Aorta (tissue), 5 donors: ENCODE measurements at regions not wholly inside any gene's neighbourhood (a gene's known extent, or its start where the extent isn't known, plus 50 kb on each side); places are given as distances from the start of the nearest gene placed in this dataset.

ENCODE experiments used
- ATAC-seq: fragments of 200-7000 bp; cut with Tn5 transposase; one replicate; pipeline ENCODE4 v1.9.1; 2022; ENCODE audit warnings: moderate library complexity; ENCODE audit not compliant: low FRiP score
- DNase-seq, 2 donors: peaks; one replicate each; pipeline ENCODE4 v3.0.0-alpha.2; 2020
- H3K27ac ChIP-seq, 2 donors: one replicate each; pipeline ENCODE4 v1.5.1; 2013; ENCODE audit warnings: low read length in 2 of 2, mild to moderate bottlenecking in 2 of 2, moderate library complexity in 2 of 2, control low read depth in 1 of 2, inconsistent platforms in 1 of 2, low read depth in 1 of 2
- H3K27me3 ChIP-seq, 2 donors: one replicate each; pipeline ENCODE4 v1.6.1; 2013; ENCODE audit warnings: control low read depth in 1 of 2, low read length in 1 of 2, mild to moderate bottlenecking in 1 of 2, moderate library complexity in 1 of 2; ENCODE audit not compliant: insufficient read depth in 2 of 2, control insufficient read depth in 1 of 2
- H3K36me3 ChIP-seq, 2 donors: one replicate each; pipeline ENCODE4 v1.6.1; 2013; ENCODE audit warnings: control low read depth in 1 of 2, low read length in 1 of 2, mild to moderate bottlenecking in 1 of 2; ENCODE audit not compliant: insufficient read depth in 2 of 2, control insufficient read depth in 1 of 2
- H3K4me1 ChIP-seq, 2 donors: one replicate each; pipeline ENCODE4 v1.6.1; 2013; ENCODE audit warnings: low read length in 2 of 2, control low read depth in 1 of 2, mild to moderate bottlenecking in 1 of 2, moderate library complexity in 1 of 2; ENCODE audit not compliant: insufficient read depth in 2 of 2, control insufficient read depth in 1 of 2
- H3K4me3 ChIP-seq, 2 donors: one replicate each; pipeline ENCODE4 v1.5.1; 2013; ENCODE audit warnings: low read length in 2 of 2, control low read depth in 1 of 2, mild to moderate bottlenecking in 1 of 2
- H3K9me3 ChIP-seq: one replicate; pipeline ENCODE4 v1.6.1; 2013; ENCODE audit warnings: mild to moderate bottlenecking, low read length; ENCODE audit not compliant: control insufficient read depth
- WGBS, 2 donors: extraction: QIAGEN DNeasy Blood & Tissue Kit; methylation state at CpG; one replicate each; pipeline ENCODE4 v1.1.7; 2013; 5-methylcytosine and 5-hydroxymethylcytosine counted together
- intact Hi-C, 2 donors: fragments of 100-400 bp; cut with DNase I; formaldehyde crosslinking; loops; one replicate each; pipeline versions ENCODE4 v1.14.2 to v1.15.0; 2022
- donor health status: healthy with polysubstance abuse.
- donor health status: Bipolar disorder and iron deficiency.
- donor health status: DM: no; HTN: no; CAD: no.
- donor health status: DM: no; HTN: no; CAD: no.
- donor health status: DM: yes; HTN: yes; CAD: no.

DNA sequence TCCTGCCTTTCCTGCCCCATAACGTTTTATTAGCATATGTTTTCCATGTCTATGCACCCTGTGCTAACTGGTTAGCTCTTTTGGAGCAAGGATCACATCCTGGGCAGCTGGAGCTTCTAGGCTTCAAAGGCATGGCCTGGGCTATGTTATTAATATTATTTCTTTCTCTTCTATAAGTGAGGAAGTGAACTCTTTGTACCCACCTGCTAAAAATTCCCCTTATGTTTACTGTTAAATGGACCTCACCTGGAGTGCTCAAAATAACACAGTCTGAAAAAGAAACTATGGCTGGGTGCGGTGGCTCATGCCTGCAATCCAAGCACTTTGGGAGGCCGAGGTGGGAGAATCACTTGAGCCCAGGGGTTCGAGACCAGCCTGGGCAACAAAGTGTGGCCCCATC lies 97.8 kb downstream of the TNFAIP3 start:
- WGBS, 2 donors = 66 to 81% methylated on average over 4 of the region's 4 CpGs
- DNase-seq = no peak
- intact Hi-C loops = no loop called here
- H3K9me3 ChIP-seq = no peaks in the 10 kb centered on the region
- ATAC-seq = no peak
- no peak overlapping the region for H3K4me3 ChIP-seq
- H3K27me3 ChIP-seq = no peaks in the 10 kb centered on the region
- no peak overlapping the region for H3K27ac ChIP-seq
- no peaks in the 10 kb centered on the region for H3K4me1 ChIP-seq
- no peaks in the 10 kb centered on the region for H3K36me3 ChIP-seq

- H3K9me3 ChIP-seq = no peaks in the 10 kb centered on the region
- H3K36me3 ChIP-seq = no peaks in the 10 kb centered on the region
- DNase-seq (no peak), ATAC-seq (peak; percentile 46)
- H3K4me3 ChIP-seq = no peak overlapping the region
- H3K27ac ChIP-seq = no peak overlapping the region
- intact Hi-C loops = no loop called here
- H3K27me3 ChIP-seq = no peaks in the 10 kb centered on the region
- H3K4me1 ChIP-seq = no peaks in the 10 kb centered on the region
- WGBS, 2 donors = 91 to 97% methylated on average over 5 of the region's 5 CpGs
Observed at GRCh38 chr6:137967689-137968454, 100.8 kb downstream of the TNFAIP3 start.

- Histone ChIP-seq H3K4me3 (no peak overlapping the region), H3K27ac (no peak overlapping the region), H3K36me3 (no peaks in the 10 kb centered on the region), H3K27me3 (no peaks in the 10 kb centered on the region), H3K9me3 (no peaks in the 10 kb centered on the region), H3K4me1 (no peaks in the 10 kb centered on the region)
- intact Hi-C loops = no loop called here
- 92 to 95% methylated on average over 5 of the region's 5 CpGs for WGBS, 2 donors
- no peak for DNase-seq
- ATAC-seq = no peak
Observed at GRCh38 chr6:137968455-137968804, 101.4 kb downstream of the TNFAIP3 start.

- H3K9me3 ChIP-seq = no peaks in the 10 kb centered on the region
- H3K27ac ChIP-seq = no peak overlapping the region
- no peaks in the 10 kb centered on the region for H3K36me3 ChIP-seq
- no peak for ATAC-seq
- H3K27me3 ChIP-seq = no peaks in the 10 kb centered on the region
- whole genome bisulfite sequencing, 2 donors = 74 to 79% methylated on average over 1 of the region's 1 CpG
- no peak for DNase-seq
- intact Hi-C loops = no loop called here
- H3K4me3 ChIP-seq = no peak overlapping the region
- H3K4me1 ChIP-seq = no peaks in the 10 kb centered on the region
Observed at GRCh38 chr6:137968901-137969300, 101.8 kb downstream of the TNFAIP3 start.

DNA sequence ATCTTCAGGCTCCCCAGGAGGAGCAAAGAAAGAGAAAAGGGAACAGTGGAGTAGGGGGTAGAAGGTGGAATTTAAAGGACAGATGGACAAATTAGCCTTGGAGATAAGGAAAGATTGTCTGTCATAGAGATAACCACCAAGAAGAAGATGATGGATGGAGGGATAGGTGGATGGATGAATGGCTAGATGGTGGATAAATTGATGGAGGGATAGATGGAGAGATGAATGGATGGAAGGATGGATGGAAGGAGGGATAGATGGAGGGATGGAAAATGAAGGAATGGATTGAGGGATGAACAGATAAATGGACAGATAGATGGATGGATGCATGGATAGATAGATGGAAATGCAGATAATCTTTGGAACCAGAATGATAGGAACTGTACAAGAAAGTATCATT lies 102.8 kb downstream of the TNFAIP3 start:
- Histone ChIP-seq H3K27ac (no peak overlapping the region), H3K4me3 (no peak overlapping the region), H3K36me3 (no peaks in the 10 kb centered on the region), H3K4me1 (no peaks in the 10 kb centered on the region), H3K9me3 (no peaks in the 10 kb centered on the region), H3K27me3 (no peaks in the 10 kb centered on the region)
- intact Hi-C loops = loop anchor here (10.0 kb wide), 1 partner anchor 265 kb away; no protein-coding TSS in a partner anchor
- ATAC-seq (no peak), DNase-seq (no peak)

DNA sequence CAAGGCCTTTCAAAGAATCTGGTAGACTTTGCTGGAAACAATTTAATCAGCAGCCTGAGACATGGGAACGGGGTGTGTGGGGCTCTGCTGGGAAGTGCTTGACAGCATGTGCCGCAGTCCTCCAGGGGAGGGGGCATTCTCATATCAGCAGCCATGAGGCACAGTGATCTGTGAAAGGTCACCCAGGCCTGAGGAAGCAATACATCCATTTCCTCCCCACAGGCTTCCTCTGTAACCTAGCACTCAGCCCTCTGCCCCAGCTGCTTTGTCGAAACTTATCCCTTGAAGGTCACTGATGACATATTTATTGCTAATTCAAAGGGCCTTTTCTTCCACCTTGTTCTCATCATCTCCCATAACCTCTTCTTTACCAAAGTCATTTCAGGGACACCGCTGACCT lies 103.3 kb downstream of the TNFAIP3 start:
- Histone ChIP-seq H3K36me3 (no peaks in the 10 kb centered on the region), H3K9me3 (no peaks in the 10 kb centered on the region), H3K27me3 (no peaks in the 10 kb centered on the region), H3K4me1 (no peaks in the 10 kb centered on the region), H3K27ac (no peak overlapping the region), H3K4me3 (no peak overlapping the region)
- 95 to 96% methylated on average over 4 of the region's 4 CpGs for WGBS, 2 donors
- no peak for DNase-seq
- intact Hi-C loops = loop anchor here (10.0 kb wide), 1 partner anchor 266 kb away; no protein-coding TSS in a partner anchor
- ATAC-seq = no peak

DNA sequence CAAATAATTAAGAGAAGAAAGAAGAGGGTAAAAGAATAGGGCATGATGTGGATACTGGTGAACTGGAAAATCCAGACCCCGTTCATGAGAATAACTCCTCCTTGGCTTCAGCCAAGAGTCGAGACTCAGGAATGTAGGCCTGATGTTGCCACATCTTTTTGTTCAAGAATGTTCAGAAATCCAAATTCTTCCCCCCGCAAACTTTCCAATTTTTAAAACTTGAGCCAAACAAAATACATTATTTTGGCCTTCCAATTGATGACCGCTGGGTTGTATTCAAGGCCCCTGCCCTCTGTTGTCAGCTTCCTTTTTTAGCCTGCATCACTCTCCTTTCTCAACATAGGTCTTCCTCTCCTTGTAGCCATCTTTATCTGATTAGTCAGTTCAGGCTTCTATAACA lies 106.1 kb downstream of the TNFAIP3 start:
- Histone ChIP-seq H3K4me1 (no peaks in the 10 kb centered on the region), H3K4me3 (no peak overlapping the region), H3K27me3 (no peaks in the 10 kb centered on the region), H3K9me3 (no peaks in the 10 kb centered on the region), H3K27ac (no peak overlapping the region), H3K36me3 (no peaks in the 10 kb centered on the region)
- DNase-seq (no peak), ATAC-seq (no peak)
- intact Hi-C loops = loop anchor here (10.0 kb wide), 1 partner anchor 268 kb away; no protein-coding TSS in a partner anchor
- 45% methylated on average over 4 of the region's 4 CpGs for WGBS, 2 donors

- Histone ChIP-seq H3K27ac (no peak overlapping the region), H3K9me3 (no peaks in the 10 kb centered on the region), H3K36me3 (no peaks in the 10 kb centered on the region), H3K4me1 (no peaks in the 10 kb centered on the region), H3K4me3 (no peak overlapping the region), H3K27me3 (no peaks in the 10 kb centered on the region)
- intact Hi-C loops = loop anchor here (10.0 kb wide), 1 partner anchor 271 kb away; no protein-coding TSS in a partner anchor
- DNase-seq = no peak
- WGBS, 2 donors = 49 to 56% methylated on average over 6 of the region's 6 CpGs
- ATAC-seq = no peak
Observed at GRCh38 chr6:137975188-137975940, 108.3 kb downstream of the TNFAIP3 start.

DNA sequence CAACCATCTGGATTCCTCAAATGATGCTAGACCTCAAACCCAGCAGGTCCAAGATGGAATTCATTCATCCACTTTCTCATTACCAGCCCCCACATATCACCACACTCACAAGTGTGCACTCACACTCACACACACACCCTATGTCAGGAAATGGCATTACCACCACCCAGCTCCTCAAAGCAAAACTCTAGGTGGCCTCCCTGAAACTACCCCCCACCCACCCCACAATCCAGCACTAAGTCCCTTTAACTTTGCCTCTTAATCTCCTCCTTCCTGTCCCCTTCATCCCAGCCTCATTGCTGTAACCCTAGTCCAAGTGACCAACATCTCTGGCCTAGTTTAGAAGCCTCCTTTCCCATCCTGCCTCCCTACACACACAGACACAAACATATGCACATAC lies 109.4 kb downstream of the TNFAIP3 start:
- intact Hi-C loops = loop anchor here (10.0 kb wide), 1 partner anchor 272 kb away; no protein-coding TSS in a partner anchor
- Histone ChIP-seq H3K4me3 (no peak overlapping the region), H3K36me3 (no peaks in the 10 kb centered on the region), H3K27ac (no peak overlapping the region), H3K9me3 (no peaks in the 10 kb centered on the region), H3K27me3 (no peaks in the 10 kb centered on the region), H3K4me1 (no peaks in the 10 kb centered on the region)
- no peak for ATAC-seq
- no peak for DNase-seq
